Natural killer cell (primary cell): ENCODE measurements at regions not wholly inside any gene's neighbourhood (a gene's known extent, or its start where the extent isn't known, plus 50 kb on each side); places are given as distances from the start of the nearest gene placed in this dataset.

Source experiments
- ATAC-seq, 3 donors: fragments of 150-1000 bp in 2 of 3; fragments of 200-7000 bp in 1 of 3; cut with Tn5 transposase; 1 replicate in 1 of 3; 2 replicates in 2 of 3; pipeline ENCODE4 v1.10.0; 2021; ENCODE audit warnings: mild to moderate bottlenecking in 2 of 3, moderate library complexity in 2 of 3
- DNase-seq, 2 donors: peaks; one replicate each; pipeline versions ENCODE4 v3.0.0 to v3.0.0-alpha.2; 2013 to 2021; ENCODE audit warnings: mixed read lengths in 1 of 2
- H3K27ac ChIP-seq: one replicate; pipeline ENCODE4 v1.5.1; 2013; ENCODE audit warnings: mild to moderate bottlenecking, low read length
- H3K27me3 ChIP-seq: one replicate; pipeline ENCODE4 v1.6.1; 2013; ENCODE audit warnings: low read length; ENCODE audit not compliant: control insufficient read depth, insufficient read depth
- H3K36me3 ChIP-seq: one replicate; pipeline ENCODE4 v1.6.1; 2013; ENCODE audit warnings: low read length; ENCODE audit not compliant: control insufficient read depth, insufficient read depth
- H3K4me1 ChIP-seq: one replicate; pipeline ENCODE4 v1.6.1; 2013; ENCODE audit warnings: low read length; ENCODE audit not compliant: control insufficient read depth, insufficient read depth
- H3K4me3 ChIP-seq: one replicate; pipeline ENCODE4 v1.5.1; 2013; ENCODE audit warnings: low read length
- H3K9me3 ChIP-seq: one replicate; pipeline ENCODE4 v1.6.1; 2013; ENCODE audit warnings: low read length; ENCODE audit not compliant: control insufficient read depth, insufficient read depth
- H3K27ac Mint-ChIP-seq, 2 donors: one replicate each; pipeline ENCODE4 v1.8.0; 2022; ENCODE audit warnings: mild to moderate bottlenecking in 2 of 2, mixed read lengths in 2 of 2, moderate library complexity in 1 of 2
- H3K27me3 Mint-ChIP-seq, 2 donors: one replicate each; pipeline ENCODE4 v1.8.0; 2022; ENCODE audit warnings: low read depth in 2 of 2, mixed read lengths in 2 of 2
- H3K36me3 Mint-ChIP-seq: one replicate; pipeline ENCODE4 v1.8.0; 2022; ENCODE audit warnings: mixed read lengths
- H3K4me1 Mint-ChIP-seq, 2 donors: one replicate each; pipeline ENCODE4 v1.8.0; 2022; ENCODE audit warnings: mixed read lengths in 2 of 2
- H3K4me3 Mint-ChIP-seq: one replicate; pipeline ENCODE4 v1.8.0; 2022; ENCODE audit warnings: mild to moderate bottlenecking, moderate library complexity, mixed read lengths
- H3K9me3 Mint-ChIP-seq, 2 donors: one replicate each; pipeline ENCODE4 v1.8.0; 2022; ENCODE audit warnings: mixed read lengths in 2 of 2
- WGBS: methylation state at CpG from one replicate; pipeline ENCODE4 v1.1.7; 2013; ENCODE audit warnings: missing lambda C conversion rate; ENCODE audit not compliant: insufficient coverage; 5-methylcytosine and 5-hydroxymethylcytosine counted together
- intact Hi-C: fragments of 100-400 bp; cut with micrococcal nuclease; formaldehyde crosslinking; loops from one replicate; pipeline ENCODE4 v1.14.2; 2022
- TF ChIP-seq, protein P1 (sequence below): fragments of 200-600 bp; IDR thresholded peaks from one replicate; pipeline ENCODE4 v1.8.0; 2022; ENCODE audit warnings: antibody characterized with exemption

DNA sequence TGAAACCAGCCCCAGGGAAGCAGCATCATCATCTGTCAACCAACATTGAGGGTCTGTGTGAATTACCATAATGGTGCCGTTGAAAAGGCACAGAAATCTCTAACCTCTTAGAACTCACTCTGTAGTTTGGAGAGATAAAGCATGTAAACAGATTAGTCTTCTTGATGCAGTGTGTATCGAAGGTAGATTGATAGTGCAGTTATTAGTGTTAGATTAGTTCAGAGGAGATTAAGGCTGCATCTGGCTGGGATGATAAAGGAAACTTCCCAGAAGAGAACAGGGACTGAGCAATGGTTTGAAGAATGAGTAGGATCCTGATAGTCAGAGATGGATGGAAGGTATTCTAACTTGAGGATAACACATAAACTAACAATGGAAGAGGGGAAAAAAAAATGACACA is 651.5 kb downstream of the TLE1 start:
- Histone ChIP-seq H3K36me3 (no peaks in the 10 kb centered on the region), H3K27ac (no peak overlapping the region), H3K27me3 (no peaks in the 10 kb centered on the region), H3K4me1 (no peaks in the 10 kb centered on the region), H3K4me3 (no peak overlapping the region), H3K9me3 (no peaks in the 10 kb centered on the region)
- H3K27ac Mint-ChIP-seq = no peak overlapping the region
- no peaks in the 10 kb centered on the region for H3K4me1 Mint-ChIP-seq
- ATAC-seq (no peak), DNase-seq (no peak)
- no peaks in the 10 kb centered on the region for H3K36me3 Mint-ChIP-seq
- TF ChIP-seq, protein P1, sequence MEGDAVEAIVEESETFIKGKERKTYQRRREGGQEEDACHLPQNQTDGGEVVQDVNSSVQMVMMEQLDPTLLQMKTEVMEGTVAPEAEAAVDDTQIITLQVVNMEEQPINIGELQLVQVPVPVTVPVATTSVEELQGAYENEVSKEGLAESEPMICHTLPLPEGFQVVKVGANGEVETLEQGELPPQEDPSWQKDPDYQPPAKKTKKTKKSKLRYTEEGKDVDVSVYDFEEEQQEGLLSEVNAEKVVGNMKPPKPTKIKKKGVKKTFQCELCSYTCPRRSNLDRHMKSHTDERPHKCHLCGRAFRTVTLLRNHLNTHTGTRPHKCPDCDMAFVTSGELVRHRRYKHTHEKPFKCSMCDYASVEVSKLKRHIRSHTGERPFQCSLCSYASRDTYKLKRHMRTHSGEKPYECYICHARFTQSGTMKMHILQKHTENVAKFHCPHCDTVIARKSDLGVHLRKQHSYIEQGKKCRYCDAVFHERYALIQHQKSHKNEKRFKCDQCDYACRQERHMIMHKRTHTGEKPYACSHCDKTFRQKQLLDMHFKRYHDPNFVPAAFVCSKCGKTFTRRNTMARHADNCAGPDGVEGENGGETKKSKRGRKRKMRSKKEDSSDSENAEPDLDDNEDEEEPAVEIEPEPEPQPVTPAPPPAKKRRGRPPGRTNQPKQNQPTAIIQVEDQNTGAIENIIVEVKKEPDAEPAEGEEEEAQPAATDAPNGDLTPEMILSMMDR = no peak
- intact Hi-C loops = no loop called here
- H3K4me3 Mint-ChIP-seq = no peak overlapping the region
- H3K27me3 Mint-ChIP-seq = no peaks in the 10 kb centered on the region
- H3K9me3 Mint-ChIP-seq = peaks cover 12% of the 10 kb centered on the region in 2 donors
- 90% methylated on average over 1 of the region's 2 CpGs for WGBS

DNA sequence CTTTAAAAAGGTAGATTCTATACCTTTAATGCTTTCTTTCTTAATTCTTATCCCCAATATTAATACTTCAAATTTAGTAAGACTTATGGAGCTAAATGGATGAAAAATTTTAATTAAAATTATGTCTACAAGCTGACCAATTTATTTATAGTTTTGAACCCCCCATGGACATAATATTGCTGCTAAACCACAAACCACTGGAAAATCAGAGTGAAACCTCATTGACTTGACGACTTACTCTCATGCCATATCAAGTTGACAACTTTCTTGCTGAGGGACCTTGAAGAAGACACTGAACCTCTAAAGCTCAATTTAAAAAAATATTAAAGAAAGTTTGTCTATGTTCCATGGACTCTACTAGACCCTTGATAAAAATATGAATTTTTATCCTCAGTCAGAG is 653.7 kb downstream of the TLE1 start:
- Mint-ChIP-seq H3K4me1 (no peaks in the 10 kb centered on the region), H3K4me3 (no peak overlapping the region), H3K9me3 (peaks cover 12 to 15% of the 10 kb centered on the region in 2 donors), H3K27me3 (no peaks in the 10 kb centered on the region), H3K27ac (no peak overlapping the region), H3K36me3 (no peaks in the 10 kb centered on the region)
- intact Hi-C loops = no loop called here
- Histone ChIP-seq H3K9me3 (no peaks in the 10 kb centered on the region), H3K4me1 (no peaks in the 10 kb centered on the region), H3K27me3 (no peaks in the 10 kb centered on the region), H3K27ac (no peak overlapping the region), H3K36me3 (no peaks in the 10 kb centered on the region), H3K4me3 (no peak overlapping the region)
- no peak for DNase-seq
- no peak for ATAC-seq
- TF ChIP-seq, protein P1 = no peak
- 18% methylated on average over 1 of the region's 1 CpG for WGBS

DNA sequence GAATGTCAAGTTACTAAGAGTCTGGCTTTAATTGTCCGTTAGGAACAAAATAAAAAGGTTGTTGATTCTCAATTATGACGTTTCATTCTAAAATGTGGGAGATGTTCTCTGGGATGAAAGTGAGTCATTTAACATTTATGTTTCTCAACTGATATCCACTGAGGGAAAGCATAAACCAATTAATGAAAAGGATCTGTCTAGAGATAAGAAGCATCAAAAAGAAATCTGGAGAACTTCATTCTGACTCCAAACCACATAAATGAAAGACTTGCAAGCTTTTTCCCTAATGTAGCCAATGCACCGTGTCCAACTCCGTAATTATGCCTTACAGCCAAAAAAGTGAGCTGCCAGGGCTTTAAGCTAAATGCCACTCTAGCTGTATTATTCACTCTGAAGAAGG is 654.2 kb downstream of the TLE1 start:
- H3K27ac Mint-ChIP-seq = no peak overlapping the region
- H3K36me3 Mint-ChIP-seq = no peaks in the 10 kb centered on the region
- H3K9me3 Mint-ChIP-seq = peaks cover 12 to 15% of the 10 kb centered on the region in 2 donors
- H3K4me1 ChIP-seq = no peaks in the 10 kb centered on the region
- no peaks in the 10 kb centered on the region for H3K36me3 ChIP-seq
- intact Hi-C loops = no loop called here
- no peaks in the 10 kb centered on the region for H3K9me3 ChIP-seq
- DNase-seq (no peak), ATAC-seq (no peak)
- no peaks in the 10 kb centered on the region for H3K27me3 Mint-ChIP-seq
- no peak overlapping the region for H3K4me3 ChIP-seq
- H3K4me3 Mint-ChIP-seq = no peak overlapping the region
- H3K4me1 Mint-ChIP-seq = no peaks in the 10 kb centered on the region
- H3K27me3 ChIP-seq = no peaks in the 10 kb centered on the region
- no peak overlapping the region for H3K27ac ChIP-seq
- WGBS = 90% methylated on average over 3 of the region's 4 CpGs
- TF ChIP-seq, protein P1 = no peak

DNA sequence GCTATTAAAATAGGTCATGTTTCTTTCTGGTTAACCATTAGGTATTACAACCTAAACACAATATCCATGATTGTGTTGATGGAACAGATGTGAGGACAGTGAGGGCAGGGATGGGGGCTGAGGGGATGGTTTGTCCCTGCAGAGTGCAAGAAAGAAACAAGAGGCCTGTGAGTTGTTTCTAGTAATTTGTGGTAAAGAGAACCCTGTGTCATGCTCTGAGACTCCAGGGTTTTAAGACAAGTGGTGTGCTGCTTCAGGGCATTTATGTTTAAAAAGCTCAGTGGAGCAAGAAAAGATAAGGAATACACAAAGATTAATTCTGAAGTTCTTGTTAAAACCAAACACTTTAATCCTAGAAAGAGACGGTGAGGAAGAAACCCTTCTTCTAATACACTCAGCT is 656.5 kb downstream of the TLE1 start:
- Mint-ChIP-seq H3K9me3 (peaks cover 5 to 7% of the 10 kb centered on the region in 2 donors), H3K4me1 (no peaks in the 10 kb centered on the region), H3K27ac (no peak overlapping the region), H3K27me3 (no peaks in the 10 kb centered on the region), H3K4me3 (no peak overlapping the region), H3K36me3 (no peaks in the 10 kb centered on the region)
- H3K9me3 ChIP-seq = no peaks in the 10 kb centered on the region
- H3K27ac ChIP-seq = no peak overlapping the region
- no peaks in the 10 kb centered on the region for H3K4me1 ChIP-seq
- DNase-seq (no peak), ATAC-seq (no peak)
- TF ChIP-seq, protein P1 = no peak
- no peaks in the 10 kb centered on the region for H3K27me3 ChIP-seq
- no peak overlapping the region for H3K4me3 ChIP-seq
- H3K36me3 ChIP-seq = no peaks in the 10 kb centered on the region
- no CpG with 5 or more reads among the region's 1 CpG for WGBS
- intact Hi-C loops = no loop called here
